Activated CD8-positive, alpha-beta T cell treated with anti-CD3 and anti-CD28 coated beads for 36 hours (primary cell): ENCODE measurements at regions not wholly inside any gene's neighbourhood (a gene's known extent, or its start where the extent isn't known, plus 50 kb on each side); places are given as distances from the start of the nearest gene placed in this dataset.

Source experiments
- ATAC-seq: fragments of 200-7000 bp; cut with Tn5 transposase; one replicate; pipeline ENCODE4 v1.10.0; 2021; ENCODE audit warnings: mild to moderate bottlenecking, moderate library complexity
- CTCF ChIA-PET: fragments of 350-600 bp; sonication (Branson Sonifier 250); formaldehyde crosslinking; loops from one replicate; lab custom pipeline; 2021; ENCODE audit warnings: antibody characterized with exemption; lab: Charles Lee
- POLR2A ChIA-PET: fragments of 350-600 bp; sonication (Branson Sonifier 250); formaldehyde crosslinking; loops from one replicate; lab custom pipeline; 2021; ENCODE audit warnings: antibody characterized with exemption; lab: Charles Lee
- DNase-seq: peaks from one replicate; pipeline ENCODE4 v3.0.0-alpha.2; 2020
- H3K27ac Mint-ChIP-seq: one replicate; pipeline ENCODE4 v1.8.0; 2021; ENCODE audit warnings: mild to moderate bottlenecking, mixed read lengths
- H3K27me3 Mint-ChIP-seq: one replicate; pipeline ENCODE4 v1.8.0; 2021; ENCODE audit warnings: mixed read lengths
- H3K36me3 Mint-ChIP-seq: one replicate; pipeline ENCODE4 v1.8.0; 2021; ENCODE audit warnings: low read depth, mixed read lengths
- H3K4me1 Mint-ChIP-seq: one replicate; pipeline ENCODE4 v1.8.0; 2021; ENCODE audit warnings: low read depth, mixed read lengths
- H3K4me3 Mint-ChIP-seq: one replicate; pipeline ENCODE4 v1.8.0; 2021; ENCODE audit warnings: mild to moderate bottlenecking, moderate library complexity, mixed read lengths
- H3K9me3 Mint-ChIP-seq: one replicate; pipeline ENCODE4 v1.8.0; 2021; ENCODE audit warnings: mixed read lengths
- CTCF ChIP-seq: fragments of 200-600 bp; IDR thresholded peaks from one replicate; pipeline ENCODE4 v1.8.0; 2022; ENCODE audit warnings: antibody characterized with exemption, mild to moderate bottlenecking
- intact Hi-C: fragments of 100-400 bp; cut with micrococcal nuclease; formaldehyde crosslinking; loops from one replicate; pipeline ENCODE4 v1.10.0; 2022

GRCh38 chr4:10183462-10183861 is 66.9 kb upstream of the WDR1 start:
- ChIA-PET CTCF (interaction anchor here (1.0 kb wide), 1 partner anchor 18 kb away, joined by 3 read pairs; no protein-coding TSS in a partner anchor), POLR2A (no interaction called here)
- ATAC-seq (peak; percentile 24), DNase-seq (peak; percentile 57)
- H3K9me3 Mint-ChIP-seq: peaks cover 5% of the 10 kb centered on the region
- H3K4me1 Mint-ChIP-seq: peaks cover 32% of the 10 kb centered on the region
- intact Hi-C loops: loop anchor here (5.0 kb wide), 1 partner anchor 61 kb away; no protein-coding TSS in a partner anchor
- TF ChIP-seq CTCF: no peak
- H3K36me3 Mint-ChIP-seq: peaks cover 4% of the 10 kb centered on the region
- no peaks in the 10 kb centered on the region for H3K27me3 Mint-ChIP-seq
- peak overlapping the region; percentile 21 for H3K27ac Mint-ChIP-seq
- no peak overlapping the region for H3K4me3 Mint-ChIP-seq

GRCh38 chr4:10182446-10183424 is 66.1 kb upstream of the WDR1 start:
- no peak overlapping the region for H3K4me3 Mint-ChIP-seq

GRCh38 chr4:10181745-10182445 is 65.3 kb upstream of the WDR1 start:
- H3K4me1 Mint-ChIP-seq: peaks cover 32% of the 10 kb centered on the region

More at GRCh38 chr4:10182446-10183424, 66.1 kb upstream of the WDR1 start:
- TF ChIP-seq CTCF: no peak
- H3K4me1 Mint-ChIP-seq: peaks cover 32% of the 10 kb centered on the region
- H3K36me3 Mint-ChIP-seq: peaks cover 4% of the 10 kb centered on the region
- ATAC-seq: peak; percentile 27
- H3K9me3 Mint-ChIP-seq: peaks cover 5% of the 10 kb centered on the region
- DNase-seq: peak; percentile 66
- ChIA-PET POLR2A (interaction anchor here (0.8 to 2.3 kb wide), 4 partner anchors 7 to 81 kb away, joined by 3 to 11 read pairs (median 3); no protein-coding TSS in a partner anchor), CTCF (no interaction called here)
- no peak overlapping the region for H3K27ac Mint-ChIP-seq
- no peaks in the 10 kb centered on the region for H3K27me3 Mint-ChIP-seq
- intact Hi-C loops: loop anchor here (5.0 kb wide), 1 partner anchor 60 kb away; no protein-coding TSS in a partner anchor

More at GRCh38 chr4:10181745-10182445, 65.3 kb upstream of the WDR1 start:
- H3K27me3 Mint-ChIP-seq: no peaks in the 10 kb centered on the region
- peaks cover 5% of the 10 kb centered on the region for H3K9me3 Mint-ChIP-seq
- peaks cover 4% of the 10 kb centered on the region for H3K36me3 Mint-ChIP-seq
- DNase-seq: no peak
- ChIA-PET CTCF (interaction anchor here (1.2 to 1.5 kb wide), 2 partner anchors 23 to 367 kb away, joined by 4 to 11 read pairs; no protein-coding TSS in a partner anchor), POLR2A (interaction anchor here (0.8 to 2.3 kb wide), 5 partner anchors 8 to 80 kb away, joined by 3 to 11 read pairs (median 3); no protein-coding TSS in a partner anchor)
- intact Hi-C loops: loop anchor here (5.0 kb wide), 1 partner anchor 60 kb away; no protein-coding TSS in a partner anchor
- no peak overlapping the region for H3K4me3 Mint-ChIP-seq
- H3K27ac Mint-ChIP-seq: peak overlapping the region; percentile 93
- no peak for ATAC-seq
- TF ChIP-seq CTCF: no peak
